ENCODE measurements at regions not wholly inside any gene's neighbourhood (a gene's known extent, or its start where the extent isn't known, plus 50 kb on each side); places are given as distances from the start of the nearest gene placed in this dataset.

GRCh38 chr1:221839782-221840395 lies 98.0 kb upstream of the DUSP10 start:
- intact Hi-C loops (cut with DNase I) = no loop called here
- WGBS, 2 donors = 68 to 81% methylated on average over 5 to 7 of the region's 7 CpGs
- TF ChIP-seq POLR2A (IDR thresholded peaks at IDR 0.05) = no peak
- TF ChIP-seq CTCF (IDR thresholded peaks at IDR 0.05) = no peak
- no peak for DNase-seq
- Histone ChIP-seq H3K27me3 (no peaks in the 10 kb centered on the region), H3K27ac (no peak overlapping the region), H3K4me3 (replicated peaks in 1 of 3) (no peak overlapping the region), H3K4me1 (no peaks in the 10 kb centered on the region), H3K36me3 (no peaks in the 10 kb centered on the region), H3K9me3 (no peaks in the 10 kb centered on the region)

GRCh38 chr1:221839321-221839720 lies 97.4 kb upstream of the DUSP10 start:
- Histone ChIP-seq H3K27me3 (no peaks in the 10 kb centered on the region), H3K36me3 (no peaks in the 10 kb centered on the region), H3K4me1 (no peaks in the 10 kb centered on the region), H3K9me3 (no peaks in the 10 kb centered on the region), H3K4me3 (replicated peaks in 1 of 3) (no peak overlapping the region), H3K27ac (no peak overlapping the region)
- no peak for TF ChIP-seq POLR2A (IDR thresholded peaks at IDR 0.05)
- no peak for TF ChIP-seq CTCF (IDR thresholded peaks at IDR 0.05)
- intact Hi-C loops (cut with DNase I) = no loop called here
- WGBS, 2 donors = 81 to 100% methylated on average over 1 of the region's 1 CpG
- no peak for DNase-seq

GRCh38 chr1:221837896-221838295 lies 96.0 kb upstream of the DUSP10 start:
- no peaks in the 10 kb centered on the region for H3K9me3 ChIP-seq
- no peak for DNase-seq
- no peak overlapping the region for H3K4me3 ChIP-seq (replicated peaks in 1 of 3)
- H3K36me3 ChIP-seq = no peaks in the 10 kb centered on the region
- TF ChIP-seq POLR2A (IDR thresholded peaks at IDR 0.05) = no peak
- TF ChIP-seq CTCF (IDR thresholded peaks at IDR 0.05) = no peak
- intact Hi-C loops (cut with DNase I) = no loop called here
- H3K4me1 ChIP-seq = no peaks in the 10 kb centered on the region
- 89 to 93% methylated on average over 8 of the region's 8 CpGs for WGBS, 2 donors
- no peaks in the 10 kb centered on the region for H3K27me3 ChIP-seq
- no peak overlapping the region for H3K27ac ChIP-seq

DNA sequence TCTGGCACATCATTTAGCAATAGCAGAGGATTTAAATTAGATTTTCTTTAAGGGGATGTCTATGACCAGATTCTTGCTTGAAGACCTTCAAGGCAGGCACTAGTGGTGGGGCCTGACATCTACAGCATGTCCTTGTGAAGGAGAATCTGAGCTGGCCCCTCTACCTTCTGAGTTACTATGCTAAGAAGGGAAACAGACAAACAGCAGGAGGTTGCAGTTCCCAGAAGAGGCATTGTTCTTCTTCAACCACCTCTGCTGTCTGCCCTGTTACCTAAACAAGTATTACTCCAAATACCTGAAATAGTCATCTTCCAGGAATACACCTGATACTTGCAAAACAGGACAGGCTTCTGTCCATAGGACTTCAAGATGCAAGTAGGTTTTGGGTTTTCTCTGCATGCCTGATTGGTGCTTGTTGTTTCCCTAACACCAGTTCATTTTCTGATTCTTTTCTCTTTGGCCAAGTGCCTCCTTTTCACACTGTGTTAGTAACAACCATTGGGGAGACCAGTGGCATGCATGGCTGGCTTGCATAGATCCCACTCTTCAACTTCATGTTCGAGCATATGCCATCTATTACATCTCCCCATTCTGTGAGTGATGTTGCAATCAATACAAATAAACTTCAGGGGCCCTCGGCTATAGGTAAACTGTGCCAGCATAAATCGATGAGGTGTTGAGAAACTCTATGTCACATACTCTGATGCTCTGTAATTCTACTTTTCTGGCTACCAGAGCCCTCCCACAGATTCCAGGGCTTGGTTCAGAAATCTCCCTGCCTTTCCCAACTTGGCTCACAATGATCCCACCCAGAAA lies 93.0 kb upstream of the DUSP10 start:
- no peak overlapping the region for H3K4me3 ChIP-seq (replicated peaks in 1 of 3)
- 60 to 67% methylated on average over 3 of the region's 3 CpGs for WGBS, 2 donors
- no peak overlapping the region for H3K27ac ChIP-seq
- H3K4me1 ChIP-seq = no peaks in the 10 kb centered on the region
- TF ChIP-seq CTCF (IDR thresholded peaks at IDR 0.05) = no peak
- no peak for TF ChIP-seq POLR2A (IDR thresholded peaks at IDR 0.05)
- DNase-seq = no peak
- H3K36me3 ChIP-seq = no peaks in the 10 kb centered on the region
- H3K9me3 ChIP-seq = no peaks in the 10 kb centered on the region
- H3K27me3 ChIP-seq = no peaks in the 10 kb centered on the region
- intact Hi-C loops (cut with DNase I) = no loop called here

GRCh38 chr1:221832617-221833016 lies 90.7 kb upstream of the DUSP10 start:
- no peaks in the 10 kb centered on the region for H3K27me3 ChIP-seq
- TF ChIP-seq CTCF (IDR thresholded peaks at IDR 0.05) (no peak), POLR2A (IDR thresholded peaks at IDR 0.05) (no peak)
- no peaks in the 10 kb centered on the region for H3K9me3 ChIP-seq
- intact Hi-C loops (cut with DNase I) = no loop called here
- no peak overlapping the region for H3K4me3 ChIP-seq (replicated peaks in 1 of 3)
- H3K36me3 ChIP-seq = no peaks in the 10 kb centered on the region
- peak in 1 of 2 donors; percentile 9 for DNase-seq
- no peak overlapping the region for H3K27ac ChIP-seq
- 78 to 83% methylated on average over 2 of the region's 2 CpGs for WGBS, 2 donors
- no peaks in the 10 kb centered on the region for H3K4me1 ChIP-seq
